Upper lobe of left lung (tissue), 6 donors: ENCODE measurements at regions not wholly inside any gene's neighbourhood (a gene's known extent, or its start where the extent isn't known, plus 50 kb on each side); places are given as distances from the start of the nearest gene placed in this dataset.

ENCODE experiments used
- ATAC-seq, 2 donors: fragments of 200-7000 bp; cut with Tn5 transposase; one replicate each; pipeline ENCODE4 v1.9.1; 2022; ENCODE audit warnings: mild to moderate bottlenecking in 2 of 2, moderate library complexity in 2 of 2; ENCODE audit not compliant: low FRiP score in 2 of 2
- DNase-seq, 2 donors: peaks; one replicate each; pipeline ENCODE4 v3.0.0-alpha.2; 2019 to 2020
- H3K27ac ChIP-seq, 4 donors: fragments of 200-600 bp; sonication (generic); one replicate each; pipeline ENCODE4 v1.5.1; 2016 to 2019
- H3K27me3 ChIP-seq, 4 donors: fragments of 200-600 bp; sonication (generic); one replicate each; pipeline ENCODE4 v1.5.1; 2017 to 2019
- H3K36me3 ChIP-seq, 4 donors: fragments of 200-600 bp; sonication (generic); one replicate each; pipeline ENCODE4 v1.5.1; 2016 to 2019
- H3K4me1 ChIP-seq, 4 donors: fragments of 200-600 bp; sonication (generic); one replicate each; pipeline ENCODE4 v1.5.1; 2018 to 2019
- H3K4me3 ChIP-seq, 4 donors: fragments of 200-600 bp; sonication (generic); one replicate each; pipeline ENCODE4 v1.5.1; 2017 to 2019; ENCODE audit warnings: mild to moderate bottlenecking in 2 of 4, moderate library complexity in 1 of 4
- H3K9me3 ChIP-seq, 4 donors: fragments of 200-600 bp; sonication (generic); one replicate each; pipeline ENCODE4 v1.5.1; 2018 to 2019
- EP300 ChIP-seq, 4 donors: sonication (generic); formaldehyde crosslinking; IDR thresholded peaks; one replicate each; pipeline ENCODE4 v1.5.1; 2017; ENCODE audit warnings: antibody characterized with exemption in 4 of 4, control low read depth in 2 of 4
- POLR2A ChIP-seq, 4 donors: fragments of 450-650 bp; IDR thresholded peaks; one replicate each; pipeline ENCODE4 v1.5.1; 2016 to 2017; ENCODE audit warnings: antibody characterized with exemption in 4 of 4, mild to moderate bottlenecking in 2 of 4
- POLR2AphosphoS5 ChIP-seq, 2 donors: sonication (generic); formaldehyde crosslinking; IDR thresholded peaks; one replicate each; pipeline ENCODE4 v1.5.1; 2017; ENCODE audit warnings: antibody characterized with exemption in 2 of 2
- WGBS, 2 donors: methylation state at CpG; one replicate each; pipeline ENCODE4 v1.1.5; 2017 to 2018; 5-methylcytosine and 5-hydroxymethylcytosine counted together
- TF ChIP-seq, protein P1 (sequence below), 6 experiments: fragments of 450-650 bp in 4 of 6; fragments of 200-600 bp in 2 of 6; sonication (generic) in 2 of 6; IDR thresholded peaks; one replicate each; pipeline ENCODE4 v1.5.1; 2016 to 2019; ENCODE audit warnings: antibody characterized with exemption in 6 of 6
- donor health status: DM: no; HTN: no; CAD: no; lungs with moderate emphysema.
- donor health status: DM: no; HTN: yes; CAD: no; lungs with severe emphysema.

- H3K4me1 ChIP-seq, result no peaks in the 10 kb centered on the region
- no peak for TF ChIP-seq EP300 (IDR thresholded peaks at IDR 0.05)
- TF ChIP-seq POLR2A (IDR thresholded peaks at IDR 0.05), result no peak
- TF ChIP-seq, protein P1, sequence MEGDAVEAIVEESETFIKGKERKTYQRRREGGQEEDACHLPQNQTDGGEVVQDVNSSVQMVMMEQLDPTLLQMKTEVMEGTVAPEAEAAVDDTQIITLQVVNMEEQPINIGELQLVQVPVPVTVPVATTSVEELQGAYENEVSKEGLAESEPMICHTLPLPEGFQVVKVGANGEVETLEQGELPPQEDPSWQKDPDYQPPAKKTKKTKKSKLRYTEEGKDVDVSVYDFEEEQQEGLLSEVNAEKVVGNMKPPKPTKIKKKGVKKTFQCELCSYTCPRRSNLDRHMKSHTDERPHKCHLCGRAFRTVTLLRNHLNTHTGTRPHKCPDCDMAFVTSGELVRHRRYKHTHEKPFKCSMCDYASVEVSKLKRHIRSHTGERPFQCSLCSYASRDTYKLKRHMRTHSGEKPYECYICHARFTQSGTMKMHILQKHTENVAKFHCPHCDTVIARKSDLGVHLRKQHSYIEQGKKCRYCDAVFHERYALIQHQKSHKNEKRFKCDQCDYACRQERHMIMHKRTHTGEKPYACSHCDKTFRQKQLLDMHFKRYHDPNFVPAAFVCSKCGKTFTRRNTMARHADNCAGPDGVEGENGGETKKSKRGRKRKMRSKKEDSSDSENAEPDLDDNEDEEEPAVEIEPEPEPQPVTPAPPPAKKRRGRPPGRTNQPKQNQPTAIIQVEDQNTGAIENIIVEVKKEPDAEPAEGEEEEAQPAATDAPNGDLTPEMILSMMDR (IDR thresholded peaks at IDR 0.05), result no peak
- TF ChIP-seq POLR2AphosphoS5 (IDR thresholded peaks at IDR 0.05), result no peak
- WGBS, 2 donors, result 80 to 81% methylated on average over 3 of the region's 3 CpGs
- no peak overlapping the region for H3K27ac ChIP-seq
- no peaks in the 10 kb centered on the region for H3K27me3 ChIP-seq
- H3K4me3 ChIP-seq, result no peak overlapping the region
- H3K9me3 ChIP-seq, result no peaks in the 10 kb centered on the region
- no peak for ATAC-seq
- DNase-seq, result no peak
- no peaks in the 10 kb centered on the region for H3K36me3 ChIP-seq
These were observed 1370.3 kb upstream of the MIR17HG start for GRCh38 chr13:89977203-89977602.

DNA sequence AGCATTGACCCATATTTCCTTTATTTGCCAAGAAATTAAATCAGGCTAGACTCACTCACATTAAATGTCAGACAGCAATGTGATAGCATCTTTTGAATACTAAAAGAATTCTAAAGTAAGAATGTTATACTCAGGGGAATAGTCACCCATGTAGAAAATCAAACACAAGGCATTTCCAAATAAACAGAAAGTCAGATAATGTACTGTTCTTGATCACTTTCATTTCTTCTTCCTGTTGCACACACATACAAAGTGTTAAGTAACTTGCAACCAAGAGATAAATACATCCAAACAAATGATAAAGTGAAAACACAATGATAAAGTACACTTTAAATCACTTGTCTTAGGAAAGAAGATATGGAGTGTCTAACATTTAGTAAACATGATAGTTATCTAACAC, 1366.6 kb upstream of the MIR17HG start:
- H3K27me3 ChIP-seq, result no peaks in the 10 kb centered on the region
- no peak for DNase-seq
- H3K36me3 ChIP-seq, result no peaks in the 10 kb centered on the region
- no peak for ATAC-seq
- H3K4me1 ChIP-seq, result no peaks in the 10 kb centered on the region
- H3K9me3 ChIP-seq, result no peaks in the 10 kb centered on the region
- H3K27ac ChIP-seq, result no peak overlapping the region
- no peak overlapping the region for H3K4me3 ChIP-seq
- TF ChIP-seq, protein P1 (IDR thresholded peaks at IDR 0.05), result no peak
- TF ChIP-seq POLR2A (IDR thresholded peaks at IDR 0.05), result no peak
- TF ChIP-seq EP300 (IDR thresholded peaks at IDR 0.05), result no peak
- no peak for TF ChIP-seq POLR2AphosphoS5 (IDR thresholded peaks at IDR 0.05)

DNA sequence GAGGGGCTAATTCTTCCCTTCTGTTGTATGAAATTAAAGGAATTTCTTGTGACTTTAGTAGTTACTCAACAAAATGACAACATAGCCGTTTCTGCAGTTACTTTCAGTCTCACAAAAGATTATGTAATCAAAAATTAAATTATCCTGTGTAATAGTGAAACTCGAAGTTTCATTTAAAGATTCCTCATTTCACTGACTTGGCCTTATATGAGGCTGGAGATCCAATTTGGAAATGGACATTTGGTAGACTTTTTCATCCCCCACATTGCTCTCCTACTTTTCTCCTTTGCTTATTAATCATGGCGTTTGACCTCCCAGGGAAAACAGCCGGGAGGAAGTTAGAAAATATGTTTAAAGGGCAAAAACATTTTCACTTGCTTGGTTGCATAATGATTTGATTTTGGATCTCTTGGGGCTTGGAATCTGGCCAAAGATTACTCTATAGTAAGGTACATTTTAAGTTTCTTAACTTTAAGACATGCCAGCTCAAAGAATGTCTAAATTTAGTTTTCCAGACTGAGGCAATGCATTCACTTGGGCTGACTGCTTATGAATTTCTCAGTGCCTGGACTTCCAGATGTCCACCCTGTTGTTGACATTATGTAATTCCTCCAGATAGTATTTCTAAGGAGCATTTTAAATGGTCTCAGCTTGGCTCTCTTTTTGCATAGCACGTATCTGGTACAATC, 1364.9 kb upstream of the MIR17HG start:
- Histone ChIP-seq H3K36me3 (no peaks in the 10 kb centered on the region), H3K27me3 (no peaks in the 10 kb centered on the region), H3K27ac (peak overlapping the region in 2 of 4 donors; percentile 16 to 24), H3K9me3 (no peaks in the 10 kb centered on the region), H3K4me3 (peak overlapping the region in 1 of 4 donors; percentile 8), H3K4me1 (no peaks in the 10 kb centered on the region)
- 36 to 55% methylated on average over 5 of the region's 5 CpGs for WGBS, 2 donors
- no peak for DNase-seq
- peak in 1 of 2 donors; percentile 81 for ATAC-seq
- TF ChIP-seq EP300 (IDR thresholded peaks at IDR 0.05), result no peak
- TF ChIP-seq, protein P1 (IDR thresholded peaks at IDR 0.05), result no peak
- no peak for TF ChIP-seq POLR2A (IDR thresholded peaks at IDR 0.05)
- no peak for TF ChIP-seq POLR2AphosphoS5 (IDR thresholded peaks at IDR 0.05)

DNA sequence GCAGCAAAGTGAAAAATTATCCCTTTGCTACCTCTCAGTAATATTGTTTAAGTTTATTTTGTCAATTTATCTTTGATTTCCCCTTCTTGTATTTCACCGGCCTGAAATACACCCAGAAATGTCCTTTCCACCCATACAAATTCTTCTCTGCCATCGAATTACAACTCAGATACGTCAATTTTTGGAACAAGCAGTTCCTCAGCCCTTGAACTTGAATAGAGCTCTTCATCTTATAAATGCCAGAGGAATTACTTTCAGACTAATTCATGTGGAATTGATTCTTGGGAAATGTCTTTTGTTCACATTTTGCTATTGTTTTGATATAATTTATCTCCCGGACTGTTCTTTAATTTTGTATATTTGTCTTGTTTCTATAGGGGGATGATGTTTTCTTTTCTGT, 1359.3 kb upstream of the MIR17HG start:
- no peak for DNase-seq

More for the DNA sequence above, 1359.3 kb upstream of the MIR17HG start:
- H3K9me3 ChIP-seq, result no peaks in the 10 kb centered on the region
- no peaks in the 10 kb centered on the region for H3K27me3 ChIP-seq
- H3K36me3 ChIP-seq, result no peaks in the 10 kb centered on the region
- ATAC-seq, result no peak
- WGBS, 2 donors, result 69 to 76% methylated on average over 4 of the region's 4 CpGs
- TF ChIP-seq, protein P1 (IDR thresholded peaks at IDR 0.05), result no peak
- TF ChIP-seq POLR2A (IDR thresholded peaks at IDR 0.05), result no peak
- no peak for TF ChIP-seq POLR2AphosphoS5 (IDR thresholded peaks at IDR 0.05)
- no peak for TF ChIP-seq EP300 (IDR thresholded peaks at IDR 0.05)
- H3K4me3 ChIP-seq, result no peak overlapping the region
- H3K4me1 ChIP-seq, result no peaks in the 10 kb centered on the region
- no peak overlapping the region for H3K27ac ChIP-seq
